Spleen (tissue), 11 donors: ENCODE measurements at regions not wholly inside any gene's neighbourhood (a gene's known extent, or its start where the extent isn't known, plus 50 kb on each side); places are given as distances from the start of the nearest gene placed in this dataset.
"Not testable (repeated sequence)": the region's sequence is repeated elsewhere in the genome, so short reads cannot be mapped to it uniquely, and the experiment has no call there.

Experiments
- DNase-seq: peaks from one replicate; pipeline ENCODE4 v3.0.0-alpha.2; 2020
- H3K27ac ChIP-seq, 8 donors: fragments of 200-600 bp; sonication (generic) in 7 of 8; 1 replicate in 4 of 8; 2 replicates in 4 of 8; pipeline versions ENCODE4 v1.5.0 to v1.8.0; 2016 to 2021; ENCODE audit warnings: inconsistent platforms in 4 of 8, mild to moderate bottlenecking in 4 of 8, moderate library complexity in 1 of 8
- H3K27me3 ChIP-seq, 7 donors: fragments of 200-600 bp; sonication (generic) in 6 of 7; replicated peaks in 1 of 7; 1 replicate in 4 of 7; 2 replicates in 3 of 7; pipeline versions ENCODE4 v1.5.0 to v1.8.0; 2016 to 2021; ENCODE audit warnings: inconsistent platforms in 3 of 7, mild to moderate bottlenecking in 1 of 7
- H3K36me3 ChIP-seq, 6 donors: fragments of 200-600 bp; sonication (generic) in 5 of 6; 1 replicate in 4 of 6; 2 replicates in 2 of 6; pipeline versions ENCODE4 v1.5.0 to v1.8.0; 2016 to 2021; ENCODE audit warnings: inconsistent platforms in 2 of 6
- H3K4me1 ChIP-seq, 6 donors: fragments of 200-600 bp; sonication (generic) in 5 of 6; 1 replicate in 3 of 6; 2 replicates in 3 of 6; pipeline versions ENCODE4 v1.5.0 to v1.8.0; 2016 to 2021; ENCODE audit warnings: inconsistent platforms in 3 of 6
- H3K4me3 ChIP-seq, 8 donors: fragments of 200-600 bp; sonication (generic) in 7 of 8; 1 replicate in 4 of 8; 2 replicates in 4 of 8; pipeline versions ENCODE4 v1.5.0 to v1.8.0; 2016 to 2021; ENCODE audit warnings: inconsistent platforms in 4 of 8, mild to moderate bottlenecking in 4 of 8, moderate library complexity in 2 of 8
- H3K9me3 ChIP-seq, 8 donors: fragments of 200-600 bp; sonication (generic) in 7 of 8; 1 replicate in 4 of 8; 2 replicates in 4 of 8; pipeline versions ENCODE4 v1.5.0 to v1.8.0; 2016 to 2021; ENCODE audit warnings: inconsistent platforms in 4 of 8
- CTCF ChIP-seq, 11 experiments: fragments of 200-600 bp in 7 of 11; fragments of 450-650 bp in 4 of 11; sonication (generic) in 4 of 11; IDR thresholded peaks in 8 of 11; conservative IDR thresholded peaks in 3 of 11; 1 replicate in 7 of 11; 2 replicates in 4 of 11; pipeline versions ENCODE4 v1.4.0 to v1.8.0; 2016 to 2021; ENCODE audit warnings: antibody characterized with exemption in 11 of 11, inconsistent platforms in 4 of 11, mild to moderate bottlenecking in 1 of 11
- POLR2A ChIP-seq, 3 donors: fragments of 450-650 bp; IDR thresholded peaks; one replicate each; pipeline ENCODE4 v1.5.1; 2017; ENCODE audit warnings: antibody characterized with exemption in 3 of 3, mild to moderate bottlenecking in 1 of 3
- POLR2AphosphoS5 ChIP-seq, 3 donors: sonication (generic); formaldehyde crosslinking; IDR thresholded peaks; one replicate each; pipeline ENCODE4 v1.5.1; 2017; ENCODE audit warnings: antibody characterized with exemption in 3 of 3
- whole genome bisulfite sequencing, 5 donors: extraction: QIAGEN DNeasy Blood & Tissue Kit in 3 of 5; methylation state at CpG; one replicate each; pipeline versions ENCODE4 v1.1.5 to v1.1.7; 2013 to 2018; 5-methylcytosine and 5-hydroxymethylcytosine counted together
- intact Hi-C: fragments of 100-400 bp; cut with DNase I; formaldehyde crosslinking; loops from one replicate; pipeline ENCODE4 v1.15.0; 2023; ENCODE audit warnings: low total_unique reads
- donor health status: healthy with polysubstance abuse.
- donor health status: DM: no; HTN: no; CAD: no; lungs with moderate emphysema.
- donor health status: DM: no; HTN: no; CAD: no.
- donor health status: Bipolar disorder and iron deficiency.
- donor health status: healthy.
- donor health status: DM: no; HTN: no; CAD: no.
- donor health status: DM: yes; HTN: yes; CAD: no.

- Histone ChIP-seq H3K4me3 (no peak overlapping the region), H3K4me1 (no peaks in the 10 kb centered on the region), H3K36me3 (no peaks in the 10 kb centered on the region), H3K9me3 (peaks cover 0 to 9% (median 0%) of the 10 kb centered on the region in 8 donors), H3K27me3 (no peaks in the 10 kb centered on the region), H3K27ac (no peak overlapping the region)
- WGBS, 5 donors, result 69 to 90% (median 86%) methylated on average over 3 of the region's 3 CpGs
- no peak for DNase-seq
- intact Hi-C loops, result no loop called here
- TF ChIP-seq CTCF (IDR thresholded peaks at IDR 0.05 in 8 of 11, conservative IDR thresholded peaks at IDR 0.05 in 3 of 11) (no peak), POLR2AphosphoS5 (IDR thresholded peaks at IDR 0.05) (no peak), POLR2A (IDR thresholded peaks at IDR 0.05) (no peak)
Measured at GRCh38 chr7:80999100-80999499, 80.2 kb upstream of the SEMA3C start.

DNA sequence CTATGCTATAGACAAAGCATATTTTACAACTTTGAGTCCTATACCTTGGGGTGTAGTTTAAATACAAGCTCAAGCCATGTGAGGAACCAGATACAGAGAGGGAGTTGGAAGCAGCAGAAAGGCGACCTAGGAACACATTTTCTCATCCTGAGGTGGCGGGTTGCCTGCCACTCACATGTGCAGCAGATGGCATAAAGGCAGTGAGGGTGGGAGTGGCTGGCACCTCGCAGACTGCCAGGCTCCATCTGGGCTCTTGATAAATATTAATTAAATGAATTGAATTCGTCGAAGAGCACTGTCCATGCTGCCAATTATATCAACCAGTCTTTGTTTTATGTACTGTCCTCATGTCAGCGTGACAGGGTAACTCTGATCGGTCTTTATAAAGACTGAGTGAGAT is 79.0 kb upstream of the SEMA3C start:
- WGBS, 5 donors, result 81 to 88% (median 87%) methylated on average over 7 of the region's 7 CpGs

DNA sequence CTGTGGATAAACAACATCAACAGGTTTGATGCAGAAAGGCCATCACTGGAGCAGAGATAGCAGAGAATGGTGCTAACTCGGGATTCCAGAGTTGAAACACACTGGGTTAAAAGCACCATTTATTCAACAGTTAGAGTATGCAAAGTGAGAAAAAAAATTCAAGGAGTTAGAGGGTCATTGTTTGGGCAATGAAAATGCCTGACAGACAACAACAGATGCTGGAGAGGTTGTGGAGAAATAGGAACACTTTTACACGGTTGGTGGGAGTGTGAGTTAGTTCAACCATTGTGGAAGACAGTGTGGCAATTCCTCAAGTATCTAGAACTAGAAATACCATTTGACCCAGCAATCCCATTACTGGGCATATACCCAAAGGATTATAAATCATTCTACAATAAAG is 77.4 kb upstream of the SEMA3C start:
- H3K4me3 ChIP-seq, H3K36me3 ChIP-seq, H3K27ac ChIP-seq, H3K27me3 ChIP-seq, H3K4me1 ChIP-seq, intact Hi-C loops, DNase-seq, H3K9me3 ChIP-seq: not testable (repeated sequence)
- WGBS, 5 donors, result 82 to 92% (median 88%) methylated on average over 2 of the region's 2 CpGs

More for the DNA sequence above, 79.0 kb upstream of the SEMA3C start:
- H3K27ac ChIP-seq, result no peak overlapping the region
- intact Hi-C loops, result no loop called here
- DNase-seq, result no peak
- H3K9me3 ChIP-seq, result peaks cover 0 to 9% (median 0%) of the 10 kb centered on the region in 8 donors
- H3K4me1 ChIP-seq, result no peaks in the 10 kb centered on the region
- no peak overlapping the region for H3K4me3 ChIP-seq
- no peaks in the 10 kb centered on the region for H3K27me3 ChIP-seq
- H3K36me3 ChIP-seq, result no peaks in the 10 kb centered on the region
- TF ChIP-seq CTCF (IDR thresholded peaks at IDR 0.05 in 8 of 11, conservative IDR thresholded peaks at IDR 0.05 in 3 of 11) (no peak), POLR2AphosphoS5 (IDR thresholded peaks at IDR 0.05) (no peak), POLR2A (IDR thresholded peaks at IDR 0.05) (no peak)

DNA sequence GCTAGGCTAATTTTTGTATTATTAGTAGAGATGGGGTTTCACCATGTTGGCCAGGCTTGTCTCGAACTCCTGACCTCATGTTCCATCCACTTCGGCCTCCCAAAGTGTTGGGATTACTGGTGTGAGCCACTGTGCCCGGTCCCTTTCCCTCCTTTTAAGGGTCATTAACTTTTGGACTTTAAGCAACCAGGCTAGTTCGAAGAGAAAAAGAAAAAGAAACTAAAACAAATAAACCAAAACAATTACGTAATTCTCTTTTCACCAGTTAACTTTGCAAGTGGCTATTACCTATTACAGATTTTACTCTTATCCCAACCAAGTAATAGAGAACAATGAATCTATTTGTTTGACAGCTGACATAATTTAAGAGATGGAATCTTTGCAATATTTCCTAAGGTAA is 72.8 kb upstream of the SEMA3C start:
- peaks cover 0 to 17% (median 0%) of the 10 kb centered on the region in 8 donors for H3K9me3 ChIP-seq
- no peak overlapping the region for H3K27ac ChIP-seq
- H3K36me3 ChIP-seq, result no peaks in the 10 kb centered on the region
- H3K4me1 ChIP-seq, result no peaks in the 10 kb centered on the region
- intact Hi-C loops, result no loop called here
- H3K27me3 ChIP-seq, result no peaks in the 10 kb centered on the region
- H3K4me3 ChIP-seq, result no peak overlapping the region
- TF ChIP-seq CTCF (IDR thresholded peaks at IDR 0.05 in 8 of 11, conservative IDR thresholded peaks at IDR 0.05 in 3 of 11) (no peak), POLR2A (IDR thresholded peaks at IDR 0.05) (no peak), POLR2AphosphoS5 (IDR thresholded peaks at IDR 0.05) (no peak)
- no peak for DNase-seq
- 74 to 87% (median 84%) methylated on average over 5 of the region's 5 CpGs for WGBS, 5 donors

DNA sequence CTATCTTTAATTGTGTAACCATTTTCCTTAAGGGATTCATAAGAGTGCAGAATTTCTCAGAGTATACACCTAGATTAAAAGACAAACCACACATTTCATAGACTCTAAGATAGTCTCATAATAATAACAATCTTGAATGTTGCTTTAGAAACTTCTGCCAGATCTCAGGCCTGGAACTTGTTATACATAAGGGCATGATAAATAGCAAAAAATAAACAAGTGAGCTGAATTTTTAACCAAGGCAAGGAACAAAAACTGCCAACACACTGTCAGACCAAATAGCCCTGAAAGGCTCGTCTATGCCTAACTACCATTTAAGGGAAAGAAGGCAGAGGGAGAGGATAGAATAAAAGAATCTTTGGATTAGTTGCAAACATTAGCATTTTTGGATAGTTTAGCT is 65.8 kb upstream of the SEMA3C start:
- no peaks in the 10 kb centered on the region for H3K4me1 ChIP-seq
- 54 to 88% (median 81%) methylated on average over 1 of the region's 1 CpG for WGBS, 5 donors
- H3K9me3 ChIP-seq, result peaks cover 0 to 21% (median 0%) of the 10 kb centered on the region in 8 donors
- TF ChIP-seq POLR2AphosphoS5 (IDR thresholded peaks at IDR 0.05) (no peak), CTCF (IDR thresholded peaks at IDR 0.05 in 8 of 11, conservative IDR thresholded peaks at IDR 0.05 in 3 of 11) (no peak), POLR2A (IDR thresholded peaks at IDR 0.05) (no peak)
- no peaks in the 10 kb centered on the region for H3K27me3 ChIP-seq
- H3K36me3 ChIP-seq, result no peaks in the 10 kb centered on the region
- H3K27ac ChIP-seq, result no peak overlapping the region
- DNase-seq, result no peak
- intact Hi-C loops, result no loop called here
- H3K4me3 ChIP-seq, result no peak overlapping the region
